Limb (tissue), 2 donors: ENCODE measurements at regions not wholly inside any gene's neighbourhood (a gene's known extent, or its start where the extent isn't known, plus 50 kb on each side); places are given as distances from the start of the nearest gene placed in this dataset.
"Not testable (repeated sequence)": the region's sequence is repeated elsewhere in the genome, so short reads cannot be mapped to it uniquely, and the experiment has no call there.

Experiments used
- DNase-seq, 2 donors: peaks; one replicate each; pipeline ENCODE4 v3.0.0-alpha.2; 2016; ENCODE audit errors: extremely low spot score in 2 of 2

DNA sequence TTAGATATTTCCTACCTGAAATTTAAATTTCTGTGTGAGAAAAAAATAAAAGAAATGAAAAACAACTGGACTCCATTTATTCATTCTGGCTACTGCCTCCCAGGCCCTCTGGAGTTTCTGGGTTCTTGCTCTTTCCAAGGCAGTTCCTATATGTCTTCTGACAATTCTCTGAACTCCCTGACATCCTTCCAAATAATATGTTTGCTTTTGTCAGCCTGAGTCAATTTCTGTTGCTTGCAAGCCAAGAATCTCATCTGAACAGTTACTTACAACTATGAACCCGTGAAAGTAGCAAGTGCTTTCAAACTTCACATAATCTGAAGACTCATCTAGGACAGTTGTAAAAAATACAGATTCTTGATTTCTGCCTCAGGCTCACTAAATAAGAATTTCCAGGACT is 216.7 kb upstream of the NPVF start:
- DNase-seq: no peak

DNA sequence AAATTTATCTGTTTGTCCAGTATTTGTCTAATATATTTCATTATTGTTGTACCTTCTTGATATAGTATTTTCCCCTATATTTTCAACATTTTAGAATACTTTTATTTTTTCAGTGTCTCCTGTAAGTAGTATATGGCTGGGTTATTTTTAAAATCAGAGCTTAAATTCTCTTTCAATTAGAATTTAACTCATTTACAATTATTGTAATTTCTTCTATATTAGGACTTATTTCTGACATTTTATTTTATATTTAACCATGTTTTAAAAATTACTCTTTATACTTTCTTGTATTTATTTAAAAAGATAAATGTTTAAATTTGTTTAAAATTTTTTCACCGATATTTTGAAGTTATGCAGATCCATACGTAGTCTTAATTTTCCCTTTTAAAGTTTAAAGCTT is 220.0 kb upstream of the NPVF start:
- DNase-seq: no peak

DNA sequence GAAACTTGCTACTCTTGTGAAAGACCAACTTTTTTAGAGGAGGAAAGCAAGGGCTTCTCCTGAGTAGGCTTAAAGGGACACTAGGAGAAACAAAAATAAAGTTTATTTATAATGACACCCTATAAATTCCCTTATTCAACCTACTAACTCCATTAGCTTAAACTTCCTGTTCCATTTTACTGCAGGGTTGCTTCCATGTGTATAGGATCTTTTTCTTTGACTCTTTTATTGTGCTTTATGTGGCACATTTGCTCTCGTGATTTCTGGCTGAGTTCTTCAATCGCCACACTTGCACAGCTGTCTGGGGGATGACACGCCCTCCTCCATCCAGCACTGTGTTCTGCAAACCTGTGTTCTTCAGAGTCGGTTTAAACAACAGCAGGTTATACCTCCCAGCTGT is 225.7 kb upstream of the NPVF start:
- DNase-seq: no peak

DNA sequence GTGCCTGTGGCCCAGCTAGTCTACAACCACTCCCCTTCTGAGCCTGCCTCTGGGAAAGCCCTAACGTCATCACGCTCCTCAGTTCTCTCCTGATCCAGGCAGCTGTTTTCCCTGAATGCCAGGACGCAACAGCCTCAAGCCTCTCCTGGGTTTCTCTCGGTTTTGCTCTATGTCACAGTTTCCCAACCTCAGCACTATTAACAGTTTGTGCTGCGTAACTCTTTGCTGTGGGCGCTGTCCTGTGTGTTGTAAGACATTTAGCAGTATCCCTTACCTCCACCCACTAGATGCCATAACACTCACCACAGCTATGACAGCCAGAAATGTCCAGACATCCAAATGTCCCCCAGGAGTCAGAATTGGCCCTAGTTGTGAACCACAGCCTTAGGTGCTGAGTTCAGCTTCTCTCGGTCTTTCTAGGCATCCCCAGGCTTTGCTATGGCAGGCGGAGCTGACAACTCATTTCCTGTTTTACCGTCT is 226.3 kb upstream of the NPVF start:
- DNase-seq: peak; percentile 25 to 37

DNA sequence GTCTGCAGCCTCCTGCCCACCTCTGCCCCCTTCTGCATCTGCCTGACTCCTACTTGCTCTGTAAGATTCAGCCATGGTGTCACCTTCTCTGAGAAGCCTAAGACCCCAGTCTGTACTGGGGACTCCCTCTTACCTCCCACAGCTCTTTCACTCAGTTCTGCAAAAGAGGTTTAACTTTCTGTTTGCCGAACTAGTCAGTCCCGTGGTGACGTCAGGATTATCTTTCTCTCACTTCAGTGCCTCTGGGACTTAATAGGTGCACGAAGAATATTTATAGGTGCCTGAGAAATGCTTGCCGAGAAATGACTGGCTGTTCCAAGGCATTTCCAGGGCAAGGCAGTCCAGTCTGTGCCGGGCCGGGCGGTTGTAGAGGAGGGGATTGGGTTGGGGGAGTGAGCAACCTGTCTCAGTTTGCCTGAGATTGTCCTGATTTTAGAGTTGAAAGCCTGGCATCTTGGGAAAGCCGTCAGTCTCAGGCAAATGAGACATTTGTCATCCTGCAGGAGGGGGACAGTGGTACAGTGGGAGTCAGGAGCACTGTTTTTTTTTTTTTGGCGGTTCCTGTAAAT is 227.5 kb upstream of the NPVF start:
- DNase-seq: no peak

DNA sequence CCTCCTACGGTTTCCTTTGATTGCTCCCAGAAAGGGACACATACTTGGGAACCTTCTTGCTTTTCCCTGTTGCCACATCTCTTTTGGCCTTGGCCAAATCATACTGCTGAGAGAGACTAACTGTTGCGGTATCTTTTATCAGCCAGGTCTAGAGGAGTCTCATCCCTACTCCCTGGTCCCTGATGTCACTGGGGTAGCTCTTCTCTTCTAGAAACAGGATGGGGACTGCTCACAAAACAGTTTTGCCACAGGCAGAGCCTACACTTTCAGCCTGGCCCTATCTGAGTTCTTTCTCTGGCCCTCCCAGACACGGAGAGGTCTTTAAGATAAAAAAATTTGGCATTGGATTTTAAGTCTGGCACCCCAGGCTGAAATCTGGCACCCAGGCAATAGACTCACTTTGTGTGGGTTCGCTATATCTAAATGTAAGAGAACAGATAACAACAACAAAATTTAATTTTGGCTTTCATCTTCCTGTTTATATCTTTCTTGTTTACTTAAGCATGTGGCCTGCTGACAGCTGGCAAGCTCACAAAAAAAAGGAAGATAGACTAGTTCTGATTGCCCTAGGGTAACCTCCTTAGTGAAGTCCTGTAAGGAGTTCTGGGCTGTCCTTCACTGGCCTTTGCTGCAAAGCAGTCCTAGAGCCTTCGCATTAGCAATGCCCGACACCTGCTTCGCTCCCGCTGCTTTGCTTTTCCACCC is 228.3 kb upstream of the NPVF start:
- DNase-seq: no peak

DNA sequence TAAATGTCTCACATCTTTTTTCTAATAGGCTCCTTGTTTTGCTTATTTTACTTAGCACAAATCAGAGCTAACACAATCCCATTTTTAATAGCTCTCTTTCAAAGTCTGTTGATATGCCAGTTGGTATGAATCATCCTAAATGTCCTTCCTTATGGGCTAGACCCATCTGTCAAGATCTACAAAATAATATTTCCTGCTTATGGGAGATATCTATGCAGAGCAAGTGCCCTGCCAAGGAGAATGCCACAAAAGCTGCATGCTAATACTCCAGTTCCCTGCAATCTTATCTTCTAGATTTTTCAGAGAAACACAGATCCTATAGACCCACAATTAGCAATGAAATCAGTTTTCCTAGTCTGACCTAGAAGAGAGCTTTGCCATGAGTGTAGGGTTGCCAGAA is 230.8 kb upstream of the NPVF start:
- DNase-seq: no peak

DNA sequence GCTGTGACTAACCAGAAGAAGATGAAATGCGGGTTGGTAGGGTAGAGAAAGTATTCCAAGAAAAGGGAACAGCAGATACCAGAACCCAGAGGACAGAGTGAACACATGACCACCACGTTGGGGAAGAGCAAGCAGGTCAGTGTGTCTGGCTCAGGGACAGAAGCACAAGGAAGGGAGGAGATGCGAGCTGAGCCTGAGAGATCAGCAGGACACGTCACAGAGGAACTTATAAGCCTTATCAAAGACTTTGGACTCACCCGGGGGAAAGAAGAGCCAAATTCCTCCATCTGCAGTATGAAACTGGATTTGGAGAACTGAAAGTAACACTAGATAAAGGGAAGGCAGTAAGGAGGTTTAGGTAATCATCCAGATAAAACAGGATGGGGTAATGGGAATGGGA is 232.1 kb upstream of the NPVF start:
- no peak for DNase-seq

DNA sequence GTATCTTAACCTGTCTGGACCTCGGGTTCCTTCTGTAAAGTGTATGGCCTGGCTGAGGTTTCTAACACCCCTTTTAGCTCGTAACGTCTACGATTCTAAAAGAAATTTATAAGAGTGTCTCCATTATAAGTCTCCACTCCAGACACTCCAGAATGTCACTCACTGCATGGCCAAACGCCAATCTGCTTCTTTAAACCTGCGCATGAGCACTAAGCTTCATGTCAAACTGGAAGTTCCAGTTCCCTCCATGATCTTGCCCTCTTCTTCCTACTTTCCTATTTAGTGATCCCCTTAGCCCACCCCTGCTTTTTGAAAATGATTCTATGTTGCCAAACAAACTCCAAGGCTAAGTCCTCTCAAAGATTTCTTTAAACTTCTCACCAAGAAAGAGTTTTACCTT is 241.4 kb upstream of the NPVF start:
- DNase-seq: no peak

DNA sequence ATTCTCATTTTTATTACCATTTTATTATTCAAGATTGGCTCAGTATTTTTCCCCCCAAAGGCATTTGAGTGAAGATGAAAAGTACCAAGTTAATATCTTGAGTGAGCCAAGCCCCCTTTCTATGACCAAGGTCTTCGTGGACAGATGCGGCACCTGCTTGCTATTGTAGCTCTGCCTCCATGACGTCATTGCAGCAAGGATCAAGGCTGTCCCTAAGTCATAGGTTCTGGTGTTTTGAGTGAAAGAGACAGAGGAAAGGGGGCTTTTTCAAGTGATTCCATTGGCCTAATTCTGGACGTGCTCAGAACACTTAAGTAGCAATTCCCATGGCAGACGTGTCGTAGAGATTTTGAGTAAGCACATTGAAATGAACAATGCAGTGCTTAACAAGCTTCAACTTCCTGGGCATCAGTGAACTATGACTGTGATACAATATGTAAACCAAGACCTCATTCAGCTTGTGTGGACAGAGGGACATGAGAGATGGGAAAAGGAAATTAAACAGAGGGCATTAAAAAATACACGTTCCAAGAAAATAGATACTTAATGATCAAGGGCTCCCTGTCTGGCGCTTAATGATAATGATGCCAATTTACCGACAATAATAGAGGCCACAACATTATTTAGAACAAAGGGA is 248.7 kb upstream of the NPVF start:
- DNase-seq: no peak

DNA sequence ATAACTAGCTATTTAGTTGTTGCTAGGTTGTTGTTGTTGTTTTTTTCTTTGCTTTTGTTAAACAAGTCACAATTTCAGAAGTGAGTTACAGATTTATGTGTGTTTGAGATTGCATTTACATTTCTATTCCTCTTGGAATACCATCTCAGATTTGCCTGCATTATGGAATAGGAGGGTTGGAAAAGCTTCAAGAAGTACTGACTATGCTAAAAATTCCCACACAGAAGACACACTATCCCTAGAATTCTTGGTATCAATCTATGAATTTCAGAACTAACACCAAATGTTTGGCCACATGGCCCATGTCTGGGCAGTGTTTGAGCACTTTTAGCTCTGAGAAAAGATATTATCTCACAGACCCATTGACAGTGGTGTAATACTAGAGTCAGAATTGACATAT is 249.9 kb upstream of the NPVF start:
- not testable (repeated sequence) for DNase-seq

DNA sequence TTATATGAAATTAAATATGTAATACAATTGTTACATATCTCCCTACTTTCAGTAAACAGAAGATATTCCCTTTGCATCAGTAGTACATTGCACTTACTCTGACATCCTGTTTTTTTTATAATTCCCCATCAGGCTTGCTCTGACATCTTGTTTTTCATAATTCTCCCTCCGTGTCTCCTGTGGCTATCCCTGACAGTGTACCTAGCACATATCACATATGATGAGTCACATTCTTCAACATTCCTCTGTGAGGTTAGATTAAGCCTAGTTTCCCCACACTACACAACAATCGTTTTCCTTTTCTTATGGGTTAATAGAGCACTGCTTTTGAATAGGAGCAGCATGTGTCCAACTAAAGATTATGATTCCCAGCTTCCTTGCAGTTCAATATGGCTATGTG is 250.6 kb upstream of the NPVF start:
- DNase-seq: no peak

DNA sequence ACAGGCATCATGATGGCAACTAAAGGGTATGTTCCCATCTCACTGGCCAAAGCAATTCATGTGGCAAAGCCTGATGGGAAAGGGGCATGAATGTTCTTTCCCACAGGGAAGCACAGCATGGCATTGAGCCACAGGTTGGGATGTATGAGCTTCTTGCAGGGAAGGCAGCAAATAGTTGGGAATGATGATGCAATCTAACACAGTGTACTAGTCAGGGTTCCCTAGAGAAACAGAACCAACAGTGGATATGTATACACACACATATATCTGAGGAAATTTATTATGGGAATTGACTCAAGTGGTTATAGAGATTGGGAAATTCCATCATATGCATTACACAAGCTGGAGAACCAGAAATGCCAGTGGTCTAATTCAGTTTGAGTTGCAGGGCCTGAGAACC is 253.6 kb upstream of the NPVF start:
- DNase-seq: no peak

DNA sequence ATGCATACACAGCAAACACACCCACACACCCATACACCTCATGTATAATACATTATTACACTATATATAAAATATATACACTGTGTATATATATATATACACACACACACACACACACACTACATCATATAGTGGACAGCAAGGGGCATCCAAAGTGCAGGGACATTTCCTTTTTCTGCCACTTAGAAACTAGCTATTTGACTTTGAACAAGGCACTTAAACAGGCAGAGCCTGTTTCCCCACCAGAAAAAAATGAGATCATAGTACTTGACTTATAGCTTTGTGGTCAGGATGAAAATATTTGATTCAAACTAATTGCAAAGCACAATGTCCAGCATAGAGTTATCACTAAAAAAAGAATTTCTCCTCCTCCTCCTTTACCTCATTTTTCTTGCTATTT is 254.3 kb upstream of the NPVF start:
- DNase-seq: no peak

DNA sequence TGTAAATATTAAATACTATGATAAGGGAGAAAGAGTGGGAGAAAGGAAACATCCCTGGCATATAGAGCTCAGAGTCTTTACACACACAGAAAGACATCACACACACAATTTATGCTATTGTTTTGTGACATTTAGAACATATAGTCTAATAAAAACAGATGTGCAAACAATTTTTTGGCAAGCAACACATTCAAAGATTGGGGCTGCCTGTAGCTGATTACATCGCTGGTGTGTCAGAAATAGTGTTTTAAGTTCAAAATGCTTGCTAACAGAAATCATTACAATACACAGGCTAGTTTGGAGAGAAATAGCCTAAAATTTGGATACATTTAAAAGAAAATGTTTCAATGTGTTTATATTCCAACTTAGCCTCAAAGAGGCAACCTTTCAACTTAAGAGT is 256.7 kb upstream of the NPVF start:
- no peak for DNase-seq

DNA sequence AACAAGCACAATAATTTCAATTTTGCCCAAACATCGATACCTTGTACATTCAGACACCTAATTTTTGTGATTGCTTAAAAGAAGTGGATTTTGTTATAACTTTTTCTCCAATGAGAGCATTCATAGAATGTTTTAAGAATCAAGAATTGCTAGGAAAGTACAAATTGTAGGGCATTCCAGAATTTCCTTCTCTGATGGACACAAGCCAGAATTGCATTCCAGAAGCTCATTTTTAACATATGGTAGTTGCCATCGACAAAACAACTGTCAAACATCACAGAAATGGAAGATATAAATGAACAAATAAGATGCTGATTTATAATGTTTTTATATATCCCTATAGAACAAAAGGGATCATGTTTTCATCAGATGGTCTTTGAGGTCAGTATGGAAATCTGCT is 258.4 kb upstream of the NPVF start:
- DNase-seq: no peak

DNA sequence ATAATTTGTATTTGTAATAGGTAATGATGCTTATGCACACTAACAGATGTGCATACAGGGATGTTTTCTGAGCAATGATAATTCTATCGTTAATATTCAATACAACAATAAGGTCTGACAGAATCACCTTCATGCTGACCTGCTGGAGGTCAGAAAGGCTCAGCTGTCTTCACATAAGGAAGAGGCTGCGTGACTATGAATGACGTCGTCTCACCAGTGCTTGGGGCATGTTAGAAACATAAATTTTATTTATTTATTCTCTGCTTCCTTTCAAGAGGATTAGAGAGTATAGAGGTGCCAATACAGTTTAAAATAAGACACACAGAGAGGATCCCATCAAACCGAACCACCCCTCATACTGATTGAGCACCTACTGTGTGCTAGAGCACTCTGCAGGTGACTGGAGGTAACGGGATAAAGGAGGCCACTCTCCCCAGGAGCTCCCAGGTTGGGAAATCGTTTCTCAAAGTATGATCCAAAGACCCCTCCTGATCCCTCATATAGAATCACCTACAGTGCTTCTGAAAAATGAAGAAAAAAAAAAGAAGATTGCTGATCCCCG is 265.6 kb upstream of the NPVF start:
- DNase-seq: no peak

DNA sequence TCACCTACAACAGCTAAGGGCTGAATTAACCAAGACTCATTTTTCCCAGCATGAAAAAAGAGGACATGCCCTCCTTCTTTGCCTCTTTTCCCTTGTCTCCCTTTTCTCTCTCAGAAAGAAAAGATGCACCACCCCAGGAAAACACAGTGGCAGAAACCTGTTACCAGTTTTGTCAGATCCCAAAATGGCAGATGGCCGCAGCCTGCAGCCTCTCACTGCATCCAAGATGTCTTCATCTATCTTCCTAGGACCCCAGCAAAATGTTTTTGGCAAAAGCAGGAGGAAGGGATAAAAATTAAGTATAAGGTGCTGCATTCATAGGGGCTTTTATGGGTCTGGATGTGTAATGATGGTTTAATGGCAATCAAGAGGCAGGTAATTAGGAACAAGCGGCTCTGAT is 266.6 kb upstream of the NPVF start:
- no peak for DNase-seq

DNA sequence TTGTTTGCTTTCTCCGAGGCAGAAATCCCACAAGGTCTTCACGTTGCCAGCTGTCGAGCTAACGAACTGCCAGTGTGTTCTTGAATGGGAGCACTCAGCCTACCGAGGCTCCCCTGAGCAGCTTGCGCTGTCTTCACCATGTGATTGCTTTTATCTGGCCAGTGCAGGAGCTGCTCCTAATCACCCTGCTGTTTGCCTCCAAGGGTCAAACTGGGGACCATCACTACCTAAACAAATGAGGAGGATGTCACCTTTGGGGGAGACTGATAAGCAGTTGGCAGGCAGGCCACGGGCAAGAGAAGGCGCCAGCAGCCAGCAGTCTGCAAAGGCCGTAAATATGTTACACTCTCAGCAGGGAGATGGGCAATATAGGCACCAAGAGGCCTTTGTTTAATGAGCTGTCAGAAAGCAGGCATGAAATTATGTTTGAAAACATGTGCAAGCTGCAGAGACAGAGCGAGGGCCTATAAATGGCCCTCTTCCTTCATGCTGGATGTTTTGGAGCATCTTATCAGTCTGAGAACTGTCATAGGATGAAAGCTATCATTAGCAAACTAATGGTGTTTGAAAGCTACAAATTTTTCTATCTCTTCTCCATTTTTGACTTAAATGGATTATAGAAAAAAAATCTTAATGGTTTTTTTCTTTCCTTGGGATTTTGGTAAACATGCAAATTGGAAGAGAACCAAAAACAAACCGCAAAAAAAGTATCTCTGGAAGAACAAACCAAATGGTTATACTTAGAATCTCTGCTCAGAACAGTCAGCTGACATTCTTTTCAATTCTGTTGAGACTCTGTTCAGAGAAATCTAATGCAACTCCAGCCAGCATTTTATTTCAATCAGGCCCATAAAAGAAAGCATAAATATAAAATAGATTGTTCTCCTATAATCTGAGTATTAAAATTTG is 267.3 kb upstream of the NPVF start:
- DNase-seq: peak; percentile 34 to 56

DNA sequence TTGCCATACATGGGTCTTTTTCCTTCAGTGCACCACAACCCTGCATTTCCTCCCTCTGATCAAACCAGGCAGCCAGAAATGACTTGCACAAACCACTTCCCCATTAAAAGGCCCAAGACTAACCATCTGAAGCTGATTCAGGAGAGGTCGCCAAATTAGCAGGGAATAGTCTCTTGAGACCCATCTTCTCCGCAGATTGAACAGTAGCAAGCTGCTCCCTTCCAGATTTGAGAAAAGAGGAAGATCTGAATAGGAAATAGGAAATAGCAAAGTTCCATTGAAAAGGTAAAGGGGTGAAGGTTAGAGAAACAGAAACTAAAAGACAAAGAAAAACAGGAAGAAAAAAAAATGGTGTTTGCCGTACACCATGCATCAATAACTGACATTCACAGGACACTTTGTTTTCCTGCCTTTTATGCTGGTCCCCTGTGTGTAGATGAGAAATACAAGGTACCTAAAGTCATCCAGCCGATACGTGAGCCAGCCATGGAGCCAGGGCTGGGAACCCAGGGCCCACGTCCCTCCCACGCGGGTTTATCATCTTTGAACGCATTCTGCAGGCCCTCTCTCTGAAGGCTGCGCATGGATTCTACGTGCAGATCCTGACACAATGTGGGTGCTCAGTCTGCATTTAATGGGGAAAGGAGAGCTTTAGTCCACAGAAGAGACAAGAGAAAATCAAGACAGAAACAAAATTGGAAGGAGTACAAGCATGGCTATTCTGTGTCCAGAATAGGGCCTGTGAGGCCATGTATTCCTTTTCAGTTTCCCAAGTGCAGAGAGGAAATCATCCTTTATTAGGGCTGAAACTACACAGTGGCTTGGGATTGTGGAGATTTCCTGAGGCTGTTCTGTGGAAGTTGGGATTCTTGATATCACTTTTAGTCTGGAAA is 268.4 kb upstream of the NPVF start:
- no peak for DNase-seq
